MM.1S (cell line): ENCODE measurements at regions not wholly inside any gene's neighbourhood (a gene's known extent, or its start where the extent isn't known, plus 50 kb on each side); places are given as distances from the start of the nearest gene placed in this dataset.

Source experiments
- DNase-seq: peaks from one replicate; pipeline ENCODE4 v3.0.0-alpha.2; 2015
- H2AFZ ChIP-seq: fragments of 300-600 bp; sonication (generic); 2 replicates; pipeline ENCODE4 v1.6.0; 2016; ENCODE audit warnings: antibody characterized with exemption, low read length
- H3F3A ChIP-seq: fragments of 300-600 bp; sonication (generic); 2 replicates; pipeline ENCODE4 v1.6.1; 2016; ENCODE audit warnings: mild to moderate bottlenecking, antibody characterized with exemption, low read length, moderate library complexity, mixed read lengths; ENCODE audit not compliant: insufficient read depth
- H3K27ac ChIP-seq: fragments of 300-600 bp; sonication (generic); 2 replicates; pipeline ENCODE4 v1.5.1; 2016; ENCODE audit warnings: mild to moderate bottlenecking, low read length
- H3K27me3 ChIP-seq: fragments of 300-600 bp; sonication (generic); replicated peaks from 2 replicates; pipeline ENCODE4 v1.6.0; 2016; ENCODE audit warnings: low read length; ENCODE audit not compliant: insufficient read depth
- H3K36me3 ChIP-seq: fragments of 300-600 bp; sonication (generic); replicated peaks from 2 replicates; pipeline ENCODE4 v1.6.1; 2016; ENCODE audit warnings: mild to moderate bottlenecking, low read length, mixed read lengths; ENCODE audit not compliant: insufficient read depth
- H3K4me1 ChIP-seq: fragments of 300-600 bp; sonication (generic); 2 replicates; pipeline ENCODE4 v1.6.1; 2016; ENCODE audit warnings: low read length, mixed read lengths
- H3K4me2 ChIP-seq: fragments of 300-600 bp; sonication (generic); 2 replicates; pipeline ENCODE4 v1.6.0; 2016; ENCODE audit warnings: low read depth, low read length
- H3K4me3 ChIP-seq: fragments of 300-600 bp; sonication (generic); 2 replicates; pipeline ENCODE4 v1.5.1; 2016; ENCODE audit warnings: low read length, mixed read lengths
- H3K79me2 ChIP-seq: fragments of 300-600 bp; sonication (generic); 2 replicates; pipeline ENCODE4 v1.6.1; 2016; ENCODE audit warnings: mixed run types, low read length, mixed read lengths
- H3K9ac ChIP-seq: fragments of 300-600 bp; sonication (generic); 2 replicates; pipeline ENCODE4 v1.6.1; 2016; ENCODE audit warnings: low read length, mixed read lengths
- H3K9me2 ChIP-seq: fragments of 300-600 bp; sonication (generic); replicated peaks from 2 replicates; pipeline ENCODE4 v1.6.1; 2016; ENCODE audit warnings: mild to moderate bottlenecking, low read length, mixed read lengths; ENCODE audit not compliant: insufficient read depth
- H3K9me3 ChIP-seq: fragments of 300-600 bp; sonication (generic); replicated peaks from 2 replicates; pipeline ENCODE4 v1.6.1; 2016; ENCODE audit warnings: mild to moderate bottlenecking, low read length, mixed read lengths; ENCODE audit not compliant: insufficient read depth
- H4K20me1 ChIP-seq: fragments of 300-600 bp; sonication (generic); 2 replicates; pipeline ENCODE4 v1.6.1; 2016; ENCODE audit warnings: mild to moderate bottlenecking, low read length, moderate library complexity, mixed read lengths; ENCODE audit not compliant: insufficient read depth
- EZH2 ChIP-seq: fragments of 300-600 bp; sonication (generic); optimal IDR thresholded peaks from 2 replicates; pipeline ENCODE3; 2017; ENCODE audit warnings: low read depth, mild to moderate bottlenecking, antibody characterized with exemption, low read length, mixed read lengths
- EZH2phosphoT487 ChIP-seq: fragments of 300-600 bp; sonication (generic); IDR thresholded peaks from 2 replicates; pipeline ENCODE4 v1.6.1; 2018; ENCODE audit warnings: antibody characterized with exemption, low read length
- TF ChIP-seq, protein P1 (sequence below): fragments of 300-600 bp; sonication (generic); IDR thresholded peaks from 2 replicates; pipeline ENCODE4 v1.5.1; 2016; ENCODE audit warnings: antibody characterized with exemption, low read length, mixed read lengths

DNA sequence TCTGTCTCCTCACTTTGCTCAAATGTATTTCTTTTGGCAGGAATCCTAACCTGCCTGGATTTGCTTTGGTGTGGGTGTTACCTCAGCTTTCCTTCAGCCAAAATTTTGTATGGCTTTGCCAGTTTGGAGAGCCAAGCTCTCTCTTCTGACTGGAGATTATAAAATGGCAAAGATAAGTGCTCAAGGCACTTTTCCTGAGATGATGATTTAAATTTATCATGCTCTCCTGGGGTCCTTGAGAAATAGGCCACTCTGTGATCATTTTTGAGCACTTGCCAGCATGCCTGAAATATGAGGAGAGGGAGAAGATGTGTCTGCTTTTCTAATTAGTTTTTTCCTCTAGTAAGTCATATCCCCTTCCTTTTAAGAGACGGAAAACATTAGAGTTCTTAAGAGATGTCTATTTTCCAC is 683.0 kb downstream of the SLC4A3 start:
- Histone ChIP-seq H3K9me2 (no peaks in the 10 kb centered on the region), H4K20me1 (no peaks in the 10 kb centered on the region), H3K36me3 (no peaks in the 10 kb centered on the region), H2AFZ (no peak overlapping the region), H3K79me2 (no peaks in the 10 kb centered on the region), H3K4me1 (no peaks in the 10 kb centered on the region), H3K27ac (no peak overlapping the region), H3K27me3 (no peaks in the 10 kb centered on the region), H3K9me3 (no peaks in the 10 kb centered on the region), H3K4me3 (no peak overlapping the region), H3F3A (no peaks in the 10 kb centered on the region), H3K4me2 (no peak overlapping the region), H3K9ac (no peak overlapping the region)
- TF ChIP-seq, protein P1, sequence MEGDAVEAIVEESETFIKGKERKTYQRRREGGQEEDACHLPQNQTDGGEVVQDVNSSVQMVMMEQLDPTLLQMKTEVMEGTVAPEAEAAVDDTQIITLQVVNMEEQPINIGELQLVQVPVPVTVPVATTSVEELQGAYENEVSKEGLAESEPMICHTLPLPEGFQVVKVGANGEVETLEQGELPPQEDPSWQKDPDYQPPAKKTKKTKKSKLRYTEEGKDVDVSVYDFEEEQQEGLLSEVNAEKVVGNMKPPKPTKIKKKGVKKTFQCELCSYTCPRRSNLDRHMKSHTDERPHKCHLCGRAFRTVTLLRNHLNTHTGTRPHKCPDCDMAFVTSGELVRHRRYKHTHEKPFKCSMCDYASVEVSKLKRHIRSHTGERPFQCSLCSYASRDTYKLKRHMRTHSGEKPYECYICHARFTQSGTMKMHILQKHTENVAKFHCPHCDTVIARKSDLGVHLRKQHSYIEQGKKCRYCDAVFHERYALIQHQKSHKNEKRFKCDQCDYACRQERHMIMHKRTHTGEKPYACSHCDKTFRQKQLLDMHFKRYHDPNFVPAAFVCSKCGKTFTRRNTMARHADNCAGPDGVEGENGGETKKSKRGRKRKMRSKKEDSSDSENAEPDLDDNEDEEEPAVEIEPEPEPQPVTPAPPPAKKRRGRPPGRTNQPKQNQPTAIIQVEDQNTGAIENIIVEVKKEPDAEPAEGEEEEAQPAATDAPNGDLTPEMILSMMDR = no peak
- TF ChIP-seq EZH2 = no peak
- TF ChIP-seq EZH2phosphoT487 = no peak
- DNase-seq = no peak

DNA sequence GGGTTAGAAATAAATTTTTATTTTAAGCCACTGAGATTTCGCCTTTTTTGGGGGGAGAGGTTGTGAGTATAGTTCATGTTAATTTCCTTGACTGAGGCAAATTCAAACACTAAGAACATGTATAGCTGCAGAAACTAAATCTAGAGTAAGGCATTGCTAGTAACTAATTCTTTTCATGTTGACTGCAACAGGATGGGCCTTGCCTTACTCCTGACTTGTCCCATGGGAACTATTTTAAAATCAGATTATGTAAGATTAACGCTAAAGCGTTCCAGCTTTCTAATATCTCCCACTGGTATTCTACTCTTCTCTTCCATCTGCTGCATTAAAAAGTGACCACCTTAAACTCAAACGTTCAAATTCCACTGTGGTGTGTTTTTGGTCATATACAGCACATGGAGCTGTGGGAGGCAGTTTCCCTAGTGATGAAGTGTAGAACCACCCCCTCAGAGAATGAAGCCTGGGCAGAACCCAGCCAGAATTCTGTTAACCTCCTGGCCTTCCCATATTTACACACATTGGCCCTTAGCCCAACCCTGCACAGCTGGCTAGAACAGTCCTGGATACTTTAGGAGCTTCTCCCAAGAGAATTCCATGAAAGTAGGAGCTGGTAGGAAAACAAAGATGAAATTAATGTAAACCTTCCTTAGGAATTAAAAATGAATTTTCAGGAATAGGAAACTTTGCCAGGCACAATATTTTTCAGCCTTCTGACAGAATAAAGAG is 687.8 kb downstream of the SLC4A3 start:
- H3K27ac ChIP-seq = no peak overlapping the region
- no peak overlapping the region for H3K9ac ChIP-seq
- H3K4me3 ChIP-seq = no peak overlapping the region
- no peaks in the 10 kb centered on the region for H3K79me2 ChIP-seq
- no peaks in the 10 kb centered on the region for H3F3A ChIP-seq
- no peak overlapping the region for H3K4me2 ChIP-seq
- no peak overlapping the region for H2AFZ ChIP-seq
- H3K9me3 ChIP-seq = no peaks in the 10 kb centered on the region
- no peaks in the 10 kb centered on the region for H3K36me3 ChIP-seq
- H3K27me3 ChIP-seq = no peaks in the 10 kb centered on the region
- no peak for TF ChIP-seq EZH2
- TF ChIP-seq, protein P1 = no peak
- H3K4me1 ChIP-seq = no peaks in the 10 kb centered on the region
- no peak for DNase-seq
- H3K9me2 ChIP-seq = no peaks in the 10 kb centered on the region
- no peaks in the 10 kb centered on the region for H4K20me1 ChIP-seq

DNA sequence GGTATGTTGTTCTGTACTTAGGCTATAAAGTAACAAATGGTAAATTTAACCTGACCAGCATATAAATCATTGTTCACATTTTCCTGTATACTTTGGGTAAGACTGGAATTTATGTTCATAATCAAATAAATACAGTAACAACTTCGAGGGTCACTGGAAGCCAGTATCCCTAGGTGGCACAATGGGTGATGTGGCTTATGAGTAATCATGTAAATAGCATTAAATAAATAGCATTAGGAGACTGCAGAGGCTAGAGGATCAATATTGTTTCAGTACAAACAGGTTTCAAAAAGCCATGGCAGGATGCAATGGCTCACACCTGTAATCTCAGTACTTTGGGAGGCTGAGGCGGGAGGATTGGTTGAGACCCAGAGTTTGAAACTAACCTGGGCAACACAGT is 690.6 kb downstream of the SLC4A3 start:
- H3K27ac ChIP-seq = no peak overlapping the region
- no peaks in the 10 kb centered on the region for H3F3A ChIP-seq
- TF ChIP-seq, protein P1 = no peak
- TF ChIP-seq EZH2phosphoT487 (no peak), EZH2 (no peak)
- no peaks in the 10 kb centered on the region for H3K4me1 ChIP-seq
- H3K4me2 ChIP-seq = no peak overlapping the region
- no peaks in the 10 kb centered on the region for H4K20me1 ChIP-seq
- H3K9me2 ChIP-seq = no peaks in the 10 kb centered on the region
- H3K4me3 ChIP-seq = no peak overlapping the region
- no peak for DNase-seq
- no peaks in the 10 kb centered on the region for H3K27me3 ChIP-seq
- H3K36me3 ChIP-seq = no peaks in the 10 kb centered on the region
- H3K9me3 ChIP-seq = no peaks in the 10 kb centered on the region
- H3K9ac ChIP-seq = no peak overlapping the region
- no peak overlapping the region for H2AFZ ChIP-seq
- H3K79me2 ChIP-seq = no peaks in the 10 kb centered on the region
